Keratinocyte (primary cell): ENCODE measurements at regions not wholly inside any gene's neighbourhood (a gene's known extent, or its start where the extent isn't known, plus 50 kb on each side); places are given as distances from the start of the nearest gene placed in this dataset.

Experiments
- DNase-seq: peaks from one replicate; pipeline ENCODE4 v3.0.0-alpha.2; 2011; ENCODE audit warnings: low read depth, missing footprints, low spot score
- FAIRE-seq: peaks from 2 replicates; lab custom pipeline; 2011; peaks lifted over from hg19 to GRCh38; lab: Jason Lieb, UNC
- H2AFZ ChIP-seq: 2 replicates; pipeline ENCODE4 v1.6.0; 2012; ENCODE audit warnings: low read length, control low read depth, inconsistent platforms; ENCODE audit not compliant: control insufficient read depth
- H3K27ac ChIP-seq: 2 replicates; pipeline ENCODE4 v1.5.1; 2011; ENCODE audit warnings: low read length; ENCODE audit not compliant: control insufficient read depth, insufficient read depth
- H3K27me3 ChIP-seq: 3 replicates; pipeline ENCODE4 v1.6.0; 2011; ENCODE audit warnings: low read length; ENCODE audit not compliant: control insufficient read depth, insufficient read depth; ENCODE audit errors: extremely low read depth
- H3K36me3 ChIP-seq, 2 experiments: 2 replicates in 1 of 2; 3 replicates in 1 of 2; pipeline ENCODE4 v1.5.1; 2011; ENCODE audit warnings: low read length in 2 of 2, mild to moderate bottlenecking in 1 of 2; ENCODE audit not compliant: control insufficient read depth in 2 of 2, insufficient read depth in 2 of 2; ENCODE audit errors: extremely low read depth in 1 of 2
- H3K4me1 ChIP-seq: 3 replicates; pipeline ENCODE4 v1.5.1; 2011; ENCODE audit warnings: low read length; ENCODE audit not compliant: control insufficient read depth, insufficient read depth; ENCODE audit errors: extremely low read depth
- H3K4me2 ChIP-seq: 3 replicates; pipeline ENCODE4 v1.6.0; 2011; ENCODE audit warnings: low read depth, low read length; ENCODE audit not compliant: control insufficient read depth, insufficient read depth; ENCODE audit errors: extremely low read depth
- H3K4me3 ChIP-seq, 3 experiments: fragments of 200-600 bp in 1 of 3; sonication (generic) in 1 of 3; 2 replicates in 2 of 3; 3 replicates in 1 of 3; pipeline ENCODE4 v1.5.1; 2011 to 2016; ENCODE audit warnings: low read length in 3 of 3, mild to moderate bottlenecking in 3 of 3, control low read depth in 2 of 3, inconsistent platforms in 1 of 3, low read depth in 1 of 3, mixed read lengths in 1 of 3, mixed run types in 1 of 3, moderate library complexity in 1 of 3; ENCODE audit not compliant: control insufficient read depth in 2 of 3, insufficient read depth in 2 of 3; ENCODE audit errors: extremely low read depth in 1 of 3
- H3K79me2 ChIP-seq: 2 replicates; pipeline ENCODE4 v1.6.0; 2012; ENCODE audit warnings: low read length; ENCODE audit not compliant: control insufficient read depth, insufficient read depth
- H3K9ac ChIP-seq: 3 replicates; pipeline ENCODE4 v1.6.0; 2011; ENCODE audit warnings: low read length; ENCODE audit not compliant: control insufficient read depth, insufficient read depth; ENCODE audit errors: extremely low read depth
- H3K9me1 ChIP-seq: 3 replicates; pipeline ENCODE4 v1.6.0; 2011; ENCODE audit warnings: low read length; ENCODE audit not compliant: control insufficient read depth, insufficient read depth; ENCODE audit errors: extremely low read depth
- H3K9me3 ChIP-seq: 2 replicates; pipeline ENCODE4 v1.5.1; 2012; ENCODE audit warnings: low read depth, low read length; ENCODE audit not compliant: control insufficient read depth
- H4K20me1 ChIP-seq: 3 replicates; pipeline ENCODE4 v1.6.0; 2011; ENCODE audit warnings: low read length; ENCODE audit not compliant: control insufficient read depth, insufficient read depth; ENCODE audit errors: extremely low read depth
- CTCF ChIP-seq, 3 experiments: IDR thresholded peaks in 1 of 3; conservative IDR thresholded peaks in 1 of 3; optimal IDR thresholded peaks in 1 of 3; 2 replicates in 2 of 3; 3 replicates in 1 of 3; pipeline versions ENCODE3 to v1.5.1; 2011; ENCODE audit warnings: low read length in 3 of 3, mild to moderate bottlenecking in 3 of 3, moderate library complexity in 2 of 3, control low read depth in 1 of 3, inconsistent platforms in 1 of 3; ENCODE audit not compliant: insufficient read depth in 2 of 3; ENCODE audit errors: extremely low read depth in 1 of 3
- EZH2 ChIP-seq: IDR thresholded peaks from one replicate; pipeline ENCODE4 v1.6.1; 2012; ENCODE audit warnings: inconsistent platforms, mild to moderate bottlenecking, low read length, moderate library complexity
- dilution Hi-C: fragments of 300-500 bp; cut with MboI; formaldehyde crosslinking; loops from one replicate; pipeline ENCODE4 v1.7.0; 2020; ENCODE audit warnings: low sequenced_read_pairs; ENCODE audit not compliant: extremely low pct_ligation_motif_present

- TF ChIP-seq EZH2 (no peak), CTCF (optimal IDR thresholded peaks at IDR 0.05 in 1 of 3, IDR thresholded peaks at IDR 0.05 in 1 of 3, conservative IDR thresholded peaks at IDR 0.05 in 1 of 3; ENCODE audit: extremely low read depth in 1 of 3, insufficient read depth in 2 of 3, low read length in 3 of 3) (no peak)
- H3K4me3 ChIP-seq, result peak overlapping the region in 2 of 3 experiments; percentile 1 to 6
- H3K4me1 ChIP-seq, result peaks cover 54% of the 10 kb centered on the region
- H3K27ac ChIP-seq, result peak overlapping the region; percentile 74
- H4K20me1 ChIP-seq, result no peaks in the 10 kb centered on the region
- no peaks in the 10 kb centered on the region for H3K27me3 ChIP-seq
- dilution Hi-C loops, result no loop called here
- H3K9me1 ChIP-seq, result no peaks in the 10 kb centered on the region
- H2AFZ ChIP-seq, result peak overlapping the region; percentile 9
- H3K9ac ChIP-seq, result peak overlapping the region; percentile 10
- H3K4me2 ChIP-seq, result peak overlapping the region; percentile 70
- FAIRE-seq (no peak), DNase-seq (no peak)
- no peaks in the 10 kb centered on the region for H3K9me3 ChIP-seq
- H3K79me2 ChIP-seq, result no peaks in the 10 kb centered on the region
- no peaks in the 10 kb centered on the region for H3K36me3 ChIP-seq
Observed at GRCh38 chr3:43215138-43215537, 71.2 kb upstream of the SNRK start.

GRCh38 chr3:43214616-43215015 is 71.7 kb upstream of the SNRK start:
- H3K9me3 ChIP-seq, result no peaks in the 10 kb centered on the region
- peak overlapping the region in 2 of 3 experiments; percentile 1 to 28 for H3K4me3 ChIP-seq
- no peaks in the 10 kb centered on the region for H3K36me3 ChIP-seq
- TF ChIP-seq EZH2 (no peak), CTCF (optimal IDR thresholded peaks at IDR 0.05 in 1 of 3, IDR thresholded peaks at IDR 0.05 in 1 of 3, conservative IDR thresholded peaks at IDR 0.05 in 1 of 3; ENCODE audit: extremely low read depth in 1 of 3, insufficient read depth in 2 of 3, low read length in 3 of 3) (no peak)
- no peaks in the 10 kb centered on the region for H3K9me1 ChIP-seq
- no peaks in the 10 kb centered on the region for H4K20me1 ChIP-seq
- peak; percentile 88 for DNase-seq
- peak overlapping the region; percentile 9 for H2AFZ ChIP-seq
- peak; percentile 93 for FAIRE-seq
- dilution Hi-C loops, result no loop called here
- H3K79me2 ChIP-seq, result no peaks in the 10 kb centered on the region
- peak overlapping the region; percentile 74 for H3K27ac ChIP-seq
- H3K27me3 ChIP-seq, result no peaks in the 10 kb centered on the region
- peaks cover 54% of the 10 kb centered on the region for H3K4me1 ChIP-seq
- H3K9ac ChIP-seq, result peak overlapping the region; percentile 36
- H3K4me2 ChIP-seq, result peak overlapping the region; percentile 70
